GM12892 (cell line): ENCODE measurements at regions not wholly inside any gene's neighbourhood (a gene's known extent, or its start where the extent isn't known, plus 50 kb on each side); places are given as distances from the start of the nearest gene placed in this dataset.

Experiments used
- POLR2A ChIP-seq: IDR thresholded peaks from 2 replicates; pipeline ENCODE4 v1.6.1; 2011; ENCODE audit warnings: low read depth, low read length, control low read depth
- POLR2AphosphoS5 ChIP-seq: IDR thresholded peaks from 2 replicates; pipeline ENCODE4 v1.6.1; 2011; ENCODE audit warnings: low read depth, low read length, control low read depth

DNA sequence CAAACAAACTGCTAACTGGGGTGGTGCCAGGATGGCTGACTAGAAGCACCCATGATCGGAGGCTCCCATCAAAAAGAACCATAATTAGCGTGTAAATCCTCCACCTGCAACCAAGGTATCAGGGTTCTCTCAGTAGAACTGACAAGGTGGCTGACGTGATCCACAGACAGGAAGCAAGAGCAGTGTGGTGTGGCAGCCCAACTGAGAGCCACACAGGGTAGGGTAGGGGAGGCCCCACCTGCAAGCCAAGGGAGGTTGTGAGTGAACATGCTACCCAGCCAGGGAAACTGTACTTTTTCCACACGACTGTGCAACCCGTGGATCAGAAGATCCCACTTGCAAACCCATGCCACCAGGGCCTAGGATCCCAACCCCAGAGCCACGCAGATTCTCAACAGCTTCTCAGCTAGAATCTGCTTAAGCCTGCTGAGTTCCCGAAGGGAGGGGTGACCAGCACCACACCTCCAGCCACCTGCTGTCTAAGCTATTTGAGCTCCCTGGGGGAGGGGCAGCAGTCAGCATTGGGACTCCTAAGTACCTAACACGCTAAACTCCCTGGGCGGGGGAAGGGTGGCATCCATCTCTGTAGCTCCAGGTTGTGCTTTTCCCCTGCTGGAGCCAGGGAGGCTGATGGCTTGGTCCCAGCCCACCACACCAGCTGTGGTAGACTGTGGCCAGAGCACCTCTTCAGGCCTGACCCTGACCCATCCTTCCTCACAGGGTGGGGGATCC is 425.1 kb downstream of the GPM6A start:
- TF ChIP-seq POLR2AphosphoS5 (no peak), POLR2A (no peak)
